ENCODE measurements at regions not wholly inside any gene's neighbourhood (a gene's known extent, or its start where the extent isn't known, plus 50 kb on each side); places are given as distances from the start of the nearest gene placed in this dataset.

GRCh38 chr4:157929486-157929885 lies 243.3 kb downstream of the GASK1B start:
- Histone ChIP-seq H3K36me3 (no peaks in the 10 kb centered on the region), H3K27ac (no peak overlapping the region), H3K4me3 (no peak overlapping the region), H3K27me3 (no peaks in the 10 kb centered on the region), H3K4me1 (no peaks in the 10 kb centered on the region), H3K9me3 (no peaks in the 10 kb centered on the region)
- TF ChIP-seq, protein P1, sequence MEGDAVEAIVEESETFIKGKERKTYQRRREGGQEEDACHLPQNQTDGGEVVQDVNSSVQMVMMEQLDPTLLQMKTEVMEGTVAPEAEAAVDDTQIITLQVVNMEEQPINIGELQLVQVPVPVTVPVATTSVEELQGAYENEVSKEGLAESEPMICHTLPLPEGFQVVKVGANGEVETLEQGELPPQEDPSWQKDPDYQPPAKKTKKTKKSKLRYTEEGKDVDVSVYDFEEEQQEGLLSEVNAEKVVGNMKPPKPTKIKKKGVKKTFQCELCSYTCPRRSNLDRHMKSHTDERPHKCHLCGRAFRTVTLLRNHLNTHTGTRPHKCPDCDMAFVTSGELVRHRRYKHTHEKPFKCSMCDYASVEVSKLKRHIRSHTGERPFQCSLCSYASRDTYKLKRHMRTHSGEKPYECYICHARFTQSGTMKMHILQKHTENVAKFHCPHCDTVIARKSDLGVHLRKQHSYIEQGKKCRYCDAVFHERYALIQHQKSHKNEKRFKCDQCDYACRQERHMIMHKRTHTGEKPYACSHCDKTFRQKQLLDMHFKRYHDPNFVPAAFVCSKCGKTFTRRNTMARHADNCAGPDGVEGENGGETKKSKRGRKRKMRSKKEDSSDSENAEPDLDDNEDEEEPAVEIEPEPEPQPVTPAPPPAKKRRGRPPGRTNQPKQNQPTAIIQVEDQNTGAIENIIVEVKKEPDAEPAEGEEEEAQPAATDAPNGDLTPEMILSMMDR (IDR thresholded peaks at IDR 0.05): no peak
- no peak for TF ChIP-seq EP300 (IDR thresholded peaks at IDR 0.05)
- WGBS, 2 donors: 96% methylated on average over 1 of the region's 1 CpG
- DNase-seq (no peak), ATAC-seq (ENCODE audit: low FRiP score in 2 of 2) (no peak)

DNA sequence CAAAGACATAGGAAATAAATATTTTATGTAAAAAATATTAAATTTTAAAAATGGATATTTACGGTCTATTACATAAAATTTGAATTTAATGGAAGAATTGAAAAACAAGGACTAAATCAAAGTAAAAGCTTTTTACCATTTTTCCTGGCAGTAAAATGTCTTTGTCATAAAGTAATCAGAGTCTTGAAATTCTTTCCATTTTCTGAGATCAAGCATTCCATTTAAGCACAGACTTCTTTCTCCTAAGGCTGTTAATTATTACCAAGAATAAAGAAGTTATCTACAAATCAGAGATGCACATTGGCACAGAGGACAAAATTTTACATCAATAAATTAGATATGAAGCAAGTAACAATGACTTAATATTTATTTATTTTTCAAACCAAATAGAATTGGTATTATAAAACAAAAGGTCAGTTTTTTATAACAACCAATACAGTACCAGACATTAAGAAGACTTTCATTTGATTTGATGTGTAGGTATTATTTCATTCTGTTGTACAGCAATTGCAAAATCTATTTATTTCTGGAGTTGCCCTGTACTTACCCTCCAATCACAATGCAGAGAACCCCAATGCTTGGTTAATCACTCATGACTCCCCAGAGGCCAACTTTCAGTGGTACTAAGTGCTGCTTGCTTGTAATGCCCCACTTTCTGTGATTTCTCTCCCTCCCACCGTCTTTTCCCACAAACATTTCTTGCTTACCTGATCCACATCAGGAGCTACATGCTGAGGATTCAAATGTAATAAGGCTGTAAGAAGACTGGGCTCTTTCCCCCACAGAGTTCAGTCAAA lies 254.6 kb downstream of the GASK1B start:
- TF ChIP-seq, protein P1 (IDR thresholded peaks at IDR 0.05): no peak
- TF ChIP-seq EP300 (IDR thresholded peaks at IDR 0.05) (no peak), POLR2A (IDR thresholded peaks at IDR 0.05) (no peak), POLR2AphosphoS5 (IDR thresholded peaks at IDR 0.05) (no peak)
- WGBS, 2 donors: 77 to 81% methylated on average over 2 of the region's 2 CpGs
- DNase-seq (no peak), ATAC-seq (ENCODE audit: low FRiP score in 2 of 2) (no peak)
- Histone ChIP-seq H3K4me1 (no peaks in the 10 kb centered on the region), H3K27ac (no peak overlapping the region), H3K36me3 (no peaks in the 10 kb centered on the region), H3K9me3 (no peaks in the 10 kb centered on the region), H3K27me3 (no peaks in the 10 kb centered on the region), H3K4me3 (no peak overlapping the region)

DNA sequence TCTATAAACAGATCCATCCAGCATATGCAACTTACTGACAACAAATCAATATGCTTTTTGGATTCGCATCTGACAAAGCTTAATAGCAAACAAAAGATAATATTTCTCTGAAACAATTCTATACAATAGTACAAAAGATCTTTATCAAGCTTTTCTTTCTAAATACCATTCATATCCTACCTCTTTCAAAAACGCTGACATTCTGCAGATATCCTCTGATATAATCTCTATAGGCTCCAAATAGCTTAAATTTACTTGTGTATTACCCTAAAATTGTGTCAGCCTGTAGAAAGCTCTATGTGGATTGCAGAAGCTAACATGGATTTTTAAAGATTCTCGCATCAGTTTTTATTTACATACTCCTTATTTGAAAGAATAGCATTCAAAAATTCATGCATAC lies 260.6 kb downstream of the GASK1B start:
- TF ChIP-seq, protein P1 (IDR thresholded peaks at IDR 0.05): no peak
- TF ChIP-seq POLR2AphosphoS5 (IDR thresholded peaks at IDR 0.05) (no peak), EP300 (IDR thresholded peaks at IDR 0.05) (no peak), POLR2A (IDR thresholded peaks at IDR 0.05) (no peak)
- Histone ChIP-seq H3K9me3 (no peaks in the 10 kb centered on the region), H3K36me3 (no peaks in the 10 kb centered on the region), H3K4me3 (no peak overlapping the region), H3K27me3 (no peaks in the 10 kb centered on the region), H3K4me1 (no peaks in the 10 kb centered on the region), H3K27ac (no peak overlapping the region)
- DNase-seq: no peak
- 70 to 74% methylated on average over 3 of the region's 3 CpGs for WGBS, 2 donors
- no peak for ATAC-seq (ENCODE audit: low FRiP score in 2 of 2)

- Histone ChIP-seq H3K9me3 (no peaks in the 10 kb centered on the region), H3K27me3 (no peaks in the 10 kb centered on the region), H3K36me3 (no peaks in the 10 kb centered on the region), H3K4me1 (no peaks in the 10 kb centered on the region), H3K27ac (no peak overlapping the region), H3K4me3 (no peak overlapping the region)
- ATAC-seq (ENCODE audit: low FRiP score in 2 of 2): no peak
- WGBS, 2 donors: 94 to 100% methylated on average over 1 of the region's 1 CpG
- TF ChIP-seq POLR2A (IDR thresholded peaks at IDR 0.05): no peak
- no peak for TF ChIP-seq EP300 (IDR thresholded peaks at IDR 0.05)
- TF ChIP-seq POLR2AphosphoS5 (IDR thresholded peaks at IDR 0.05): no peak
- TF ChIP-seq, protein P1 (IDR thresholded peaks at IDR 0.05): no peak
- no peak for DNase-seq
Observed at GRCh38 chr4:157911662-157912061, 261.2 kb downstream of the GASK1B start.

DNA sequence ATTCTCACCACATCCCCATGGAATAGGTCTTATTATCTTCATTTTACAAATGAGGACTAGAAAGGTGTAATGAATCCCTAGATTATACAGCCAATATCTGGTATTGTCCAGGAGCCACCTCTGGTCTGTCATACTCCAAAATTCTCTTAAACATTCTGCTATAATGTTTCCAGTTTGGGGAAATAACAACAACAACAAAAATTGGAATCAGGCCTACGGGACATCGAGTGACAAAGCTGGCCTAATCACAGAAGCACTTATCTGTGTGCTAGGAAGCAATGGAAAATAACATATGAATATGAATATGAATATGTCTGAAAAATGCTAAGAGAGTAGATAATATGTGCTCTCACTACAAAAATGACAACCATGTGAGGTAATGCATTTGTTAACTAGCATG lies 264.1 kb downstream of the GASK1B start:
- no peak overlapping the region for H3K27ac ChIP-seq
- no peaks in the 10 kb centered on the region for H3K4me1 ChIP-seq
- no peaks in the 10 kb centered on the region for H3K27me3 ChIP-seq
- H3K36me3 ChIP-seq: no peaks in the 10 kb centered on the region
- no peak for DNase-seq
- no peak for ATAC-seq (ENCODE audit: low FRiP score in 2 of 2)
- TF ChIP-seq, protein P1 (IDR thresholded peaks at IDR 0.05): no peak
- TF ChIP-seq POLR2AphosphoS5 (IDR thresholded peaks at IDR 0.05) (no peak), EP300 (IDR thresholded peaks at IDR 0.05) (no peak), POLR2A (IDR thresholded peaks at IDR 0.05) (no peak)
- H3K4me3 ChIP-seq: no peak overlapping the region
- H3K9me3 ChIP-seq: no peaks in the 10 kb centered on the region
- 92 to 97% methylated on average over 2 of the region's 2 CpGs for WGBS, 2 donors

Measured in upper lobe of left lung (tissue), 6 donors.